ENCODE measurements at regions not wholly inside any gene's neighbourhood (a gene's known extent, or its start where the extent isn't known, plus 50 kb on each side); places are given as distances from the start of the nearest gene placed in this dataset.

- no peak for DNase-seq (ENCODE audit: low spot score in 2 of 2)
- intact Hi-C loops (cut with DNase I; ENCODE audit: low total_unique reads), result no loop called here
- H3K27ac ChIP-seq, result no peak overlapping the region
Measured at GRCh38 chr12:33588725-33589405, 149.2 kb upstream of the SYT10 start.

GRCh38 chr12:33589576-33590114 is 150.0 kb upstream of the SYT10 start:
- no peak for TF ChIP-seq POLR2AphosphoS5 (IDR thresholded peaks at IDR 0.05)
- no peak for TF ChIP-seq CTCF (IDR thresholded peaks at IDR 0.05)
- TF ChIP-seq POLR2A (IDR thresholded peaks at IDR 0.05), result no peak
- H3K27me3 ChIP-seq, result no peaks in the 10 kb centered on the region
- H3K9me3 ChIP-seq, result no peaks in the 10 kb centered on the region
- H3K4me3 ChIP-seq, result no peak overlapping the region
- H3K27ac ChIP-seq, result no peak overlapping the region
- DNase-seq (ENCODE audit: low spot score in 2 of 2), result no peak
- no peaks in the 10 kb centered on the region for H3K36me3 ChIP-seq
- intact Hi-C loops (cut with DNase I; ENCODE audit: low total_unique reads), result no loop called here
- no peaks in the 10 kb centered on the region for H3K4me1 ChIP-seq

More at GRCh38 chr12:33588725-33589405, 149.2 kb upstream of the SYT10 start:
- H3K9me3 ChIP-seq, result no peaks in the 10 kb centered on the region
- TF ChIP-seq CTCF (IDR thresholded peaks at IDR 0.05) (no peak), POLR2A (IDR thresholded peaks at IDR 0.05) (no peak), POLR2AphosphoS5 (IDR thresholded peaks at IDR 0.05) (no peak)
- H3K4me1 ChIP-seq, result no peaks in the 10 kb centered on the region
- H3K36me3 ChIP-seq, result no peaks in the 10 kb centered on the region
- H3K4me3 ChIP-seq, result no peak overlapping the region
- no peaks in the 10 kb centered on the region for H3K27me3 ChIP-seq

GRCh38 chr12:33593753-33594152 is 154.1 kb upstream of the SYT10 start:
- no peaks in the 10 kb centered on the region for H3K4me1 ChIP-seq
- H3K27me3 ChIP-seq, result no peaks in the 10 kb centered on the region
- DNase-seq (ENCODE audit: low spot score in 2 of 2), result no peak
- TF ChIP-seq POLR2AphosphoS5 (IDR thresholded peaks at IDR 0.05), result no peak
- no peak for TF ChIP-seq CTCF (IDR thresholded peaks at IDR 0.05)
- TF ChIP-seq POLR2A (IDR thresholded peaks at IDR 0.05), result no peak
- H3K4me3 ChIP-seq, result no peak overlapping the region
- H3K27ac ChIP-seq, result no peak overlapping the region
- no peaks in the 10 kb centered on the region for H3K36me3 ChIP-seq
- no peaks in the 10 kb centered on the region for H3K9me3 ChIP-seq
- intact Hi-C loops (cut with DNase I; ENCODE audit: low total_unique reads), result no loop called here

GRCh38 chr12:33596061-33596460 is 156.4 kb upstream of the SYT10 start:
- DNase-seq (ENCODE audit: low spot score in 2 of 2), result no peak
- H3K9me3 ChIP-seq, result no peaks in the 10 kb centered on the region
- no peaks in the 10 kb centered on the region for H3K4me1 ChIP-seq
- no peaks in the 10 kb centered on the region for H3K27me3 ChIP-seq
- no peak overlapping the region for H3K27ac ChIP-seq
- intact Hi-C loops (cut with DNase I; ENCODE audit: low total_unique reads), result no loop called here
- H3K4me3 ChIP-seq, result no peak overlapping the region
- TF ChIP-seq CTCF (IDR thresholded peaks at IDR 0.05) (no peak), POLR2AphosphoS5 (IDR thresholded peaks at IDR 0.05) (no peak), POLR2A (IDR thresholded peaks at IDR 0.05) (no peak)
- H3K36me3 ChIP-seq, result no peaks in the 10 kb centered on the region

GRCh38 chr12:33596814-33597213 is 157.2 kb upstream of the SYT10 start:
- Histone ChIP-seq H3K27me3 (no peaks in the 10 kb centered on the region), H3K4me3 (no peak overlapping the region), H3K4me1 (no peaks in the 10 kb centered on the region), H3K36me3 (no peaks in the 10 kb centered on the region), H3K27ac (no peak overlapping the region), H3K9me3 (no peaks in the 10 kb centered on the region)
- TF ChIP-seq POLR2AphosphoS5 (IDR thresholded peaks at IDR 0.05) (no peak), CTCF (IDR thresholded peaks at IDR 0.05) (no peak), POLR2A (IDR thresholded peaks at IDR 0.05) (no peak)
- no peak for DNase-seq (ENCODE audit: low spot score in 2 of 2)
- intact Hi-C loops (cut with DNase I; ENCODE audit: low total_unique reads), result no loop called here
